Left ventricle myocardium inferior (tissue), 1 donor: ENCODE measurements at regions not wholly inside any gene's neighbourhood (a gene's known extent, or its start where the extent isn't known, plus 50 kb on each side); places are given as distances from the start of the nearest gene placed in this dataset. TPM values are rescaled to one million over a fixed set of nuclear protein-coding genes. Genes with fewer than 3 reads are reported as not detected.

Experiments used
- DNase-seq: peaks from one replicate; pipeline ENCODE4 v3.0.0-alpha.2; 2020
- H3K27ac ChIP-seq: fragments of 200-600 bp; replicated peaks from 2 replicates; pipeline ENCODE4 v1.8.0; 2021
- H3K27me3 ChIP-seq: fragments of 200-600 bp; 2 replicates; pipeline ENCODE4 v1.8.0; 2021; ENCODE audit warnings: low read depth
- H3K36me3 ChIP-seq: fragments of 200-600 bp; 2 replicates; pipeline ENCODE4 v1.8.0; 2021
- H3K4me1 ChIP-seq: fragments of 200-600 bp; 2 replicates; pipeline ENCODE4 v1.8.0; 2021
- H3K4me3 ChIP-seq: fragments of 200-600 bp; 2 replicates; pipeline ENCODE4 v1.8.0; 2021; ENCODE audit warnings: mild to moderate bottlenecking, moderate library complexity
- H3K9me3 ChIP-seq: fragments of 200-600 bp; replicated peaks from 2 replicates; pipeline ENCODE4 v1.8.0; 2021
- CTCF ChIP-seq: fragments of 200-600 bp; IDR thresholded peaks from 2 replicates; pipeline ENCODE4 v1.8.0; 2021; ENCODE audit warnings: antibody characterized with exemption, mild to moderate bottlenecking, borderline replicate concordance
- intact Hi-C: fragments of 100-400 bp; cut with micrococcal nuclease; formaldehyde crosslinking; loops from one replicate; pipeline ENCODE4 v1.11.0; 2022
- microRNA-seq: library from miRNA; unstranded; fragments of <30 nt; microRNA quantifications from one replicate; pipeline ENCODE4 v1.2.0, GENCODE V29; 2020
- donor health status: DM: no; HTN: yes; CAD: no; lungs with severe emphysema.

- Histone ChIP-seq H3K27me3 (no peaks in the 10 kb centered on the region), H3K4me1 (no peaks in the 10 kb centered on the region), H3K4me3 (no peak overlapping the region), H3K9me3 (no peaks in the 10 kb centered on the region), H3K27ac (no peak overlapping the region), H3K36me3 (no peaks in the 10 kb centered on the region)
- intact Hi-C loops = no loop called here
- DNase-seq = no peak
- TF ChIP-seq CTCF = no peak
Measured at GRCh38 chr6:19761121-19761520, 76.0 kb upstream of the ID4 start.

GRCh38 chr6:19771753-19772336 lies 65.3 kb upstream of the ID4 start:
- no peak for TF ChIP-seq CTCF
- Histone ChIP-seq H3K36me3 (no peaks in the 10 kb centered on the region), H3K4me1 (no peaks in the 10 kb centered on the region), H3K4me3 (no peak overlapping the region), H3K27ac (no peak overlapping the region), H3K27me3 (no peaks in the 10 kb centered on the region), H3K9me3 (no peaks in the 10 kb centered on the region)
- intact Hi-C loops = no loop called here
- DNase-seq = no peak

- intact Hi-C loops = no loop called here
- Histone ChIP-seq H3K4me1 (no peaks in the 10 kb centered on the region), H3K4me3 (no peak overlapping the region), H3K27me3 (no peaks in the 10 kb centered on the region), H3K36me3 (no peaks in the 10 kb centered on the region), H3K9me3 (no peaks in the 10 kb centered on the region), H3K27ac (no peak overlapping the region)
- no peak for TF ChIP-seq CTCF
- DNase-seq = no peak
Measured at GRCh38 chr6:19772891-19773290, 64.3 kb upstream of the ID4 start.

- Histone ChIP-seq H3K27ac (no peak overlapping the region), H3K36me3 (no peaks in the 10 kb centered on the region), H3K9me3 (peaks cover 5% of the 10 kb centered on the region), H3K27me3 (no peaks in the 10 kb centered on the region), H3K4me3 (no peak overlapping the region), H3K4me1 (no peaks in the 10 kb centered on the region)
- intact Hi-C loops = no loop called here
- DNase-seq = no peak
- no peak for TF ChIP-seq CTCF
Measured at GRCh38 chr6:19781269-19781668, 55.9 kb upstream of the ID4 start.

- peaks cover 5% of the 10 kb centered on the region for H3K9me3 ChIP-seq
- no peaks in the 10 kb centered on the region for H3K36me3 ChIP-seq
- H3K27ac ChIP-seq = no peak overlapping the region
- H3K4me1 ChIP-seq = no peaks in the 10 kb centered on the region
- no peak overlapping the region for H3K4me3 ChIP-seq
- H3K27me3 ChIP-seq = no peaks in the 10 kb centered on the region
- no peak for TF ChIP-seq CTCF
- no peak for DNase-seq
- intact Hi-C loops = no loop called here
Measured at GRCh38 chr6:19782588-19782987, 54.6 kb upstream of the ID4 start.

Small RNA genes lying in the stretch of these regions (microRNA-seq; reads per million reads assigned to microRNA genes)
- gene MIR548A1 = not detected
